Muscle of arm (tissue), 1 donor: ENCODE measurements at regions not wholly inside any gene's neighbourhood (a gene's known extent, or its start where the extent isn't known, plus 50 kb on each side); places are given as distances from the start of the nearest gene placed in this dataset.

Experiments used
- DNase-seq: peaks from one replicate; pipeline ENCODE4 v3.0.0-alpha.2; 2013

- no peak for DNase-seq
Measured at GRCh38 chr7:31456646-31457368, 57.1 kb upstream of the ITPRID1 start.

- DNase-seq, result no peak
Measured at GRCh38 chr7:31457551-31457950, 56.3 kb upstream of the ITPRID1 start.

- no peak for DNase-seq
Measured at GRCh38 chr7:31458203-31458602, 55.7 kb upstream of the ITPRID1 start.

- no peak for DNase-seq
Measured at GRCh38 chr7:31462636-31463035, 51.3 kb upstream of the ITPRID1 start.
